ENCODE measurements at regions not wholly inside any gene's neighbourhood (a gene's known extent, or its start where the extent isn't known, plus 50 kb on each side); places are given as distances from the start of the nearest gene placed in this dataset.

GRCh38 chr2:198639580-198639979 lies 818.2 kb downstream of the SATB2 start:
- H3K9me3 ChIP-seq (ENCODE audit: low read length) = no peaks in the 10 kb centered on the region
- H3K9me2 ChIP-seq (replicated peaks; ENCODE audit: low read length) = no peaks in the 10 kb centered on the region
- H3F3A ChIP-seq (ENCODE audit: low read length, unreplicated experiment) = no peaks in the 10 kb centered on the region
- H3K9ac ChIP-seq (ENCODE audit: low read length) = no peak overlapping the region
- ChIA-PET POLR2A (ENCODE audit: unreplicated experiment) (no interaction called here), CTCF (no interaction called here)
- H2AFZ ChIP-seq (ENCODE audit: low read length) = no peak overlapping the region
- no peaks in the 10 kb centered on the region for H3K4me1 ChIP-seq (ENCODE audit: insufficient read depth, low read length)
- H3K27me3 ChIP-seq (ENCODE audit: low read length) = no peaks in the 10 kb centered on the region
- intact Hi-C loops (cut with micrococcal nuclease) = no loop called here
- no peaks in the 10 kb centered on the region for H4K20me1 ChIP-seq (ENCODE audit: low read length)
- no peak overlapping the region for H3K4me3 ChIP-seq (ENCODE audit: low read length)
- H3K27ac ChIP-seq (ENCODE audit: low read length) = no peak overlapping the region
- no peaks in the 10 kb centered on the region for H3K36me3 ChIP-seq (ENCODE audit: low read depth, low read length)
- no peak overlapping the region for H3K4me2 ChIP-seq (ENCODE audit: low read length)
- BruUV-seq (replicated peaks) = no TSS peak
- TF ChIP-seq EZH2 (IDR thresholded peaks at IDR 0.05; ENCODE audit: low read length, unreplicated experiment) (no peak), CTCF (conservative IDR thresholded peaks at IDR 0.05; ENCODE audit: low read depth, low read length) (no peak), EZH2phosphoT487 (IDR thresholded peaks at IDR 0.05; ENCODE audit: borderline replicate concordance, low read length) (no peak)
- no peaks in the 10 kb centered on the region for H3K79me2 ChIP-seq (ENCODE audit: low read length)
- no peak for ATAC-seq
- DNase-seq = no peak

- Histone ChIP-seq H3K4me1 (ENCODE audit: insufficient read depth, low read length) (no peaks in the 10 kb centered on the region), H3K79me2 (ENCODE audit: low read length) (no peaks in the 10 kb centered on the region), H4K20me1 (ENCODE audit: low read length) (no peaks in the 10 kb centered on the region), H2AFZ (ENCODE audit: low read length) (no peak overlapping the region), H3F3A (ENCODE audit: low read length, unreplicated experiment) (no peaks in the 10 kb centered on the region), H3K9me2 (replicated peaks; ENCODE audit: low read length) (no peaks in the 10 kb centered on the region), H3K4me2 (ENCODE audit: low read length) (no peak overlapping the region), H3K27ac (ENCODE audit: low read length) (no peak overlapping the region), H3K27me3 (ENCODE audit: low read length) (no peaks in the 10 kb centered on the region), H3K9me3 (ENCODE audit: low read length) (no peaks in the 10 kb centered on the region), H3K4me3 (ENCODE audit: low read length) (no peak overlapping the region), H3K9ac (ENCODE audit: low read length) (no peak overlapping the region), H3K36me3 (ENCODE audit: low read depth, low read length) (no peaks in the 10 kb centered on the region)
- ChIA-PET CTCF (no interaction called here), POLR2A (ENCODE audit: unreplicated experiment) (interaction anchor here (0.5 kb wide), 1 partner anchor 9 kb away, joined by 3 read pairs; no protein-coding TSS in a partner anchor)
- TF ChIP-seq EZH2phosphoT487 (IDR thresholded peaks at IDR 0.05; ENCODE audit: borderline replicate concordance, low read length) = no peak
- TF ChIP-seq EZH2 (IDR thresholded peaks at IDR 0.05; ENCODE audit: low read length, unreplicated experiment) = no peak
- TF ChIP-seq CTCF (conservative IDR thresholded peaks at IDR 0.05; ENCODE audit: low read depth, low read length) = no peak
- DNase-seq (no peak), ATAC-seq (no peak)
- intact Hi-C loops (cut with micrococcal nuclease) = no loop called here
- no TSS peak for BruUV-seq (replicated peaks)
These were observed 819.2 kb downstream of the SATB2 start for GRCh38 chr2:198638577-198638976.

GRCh38 chr2:198630384-198630783 lies 826.0 kb downstream of the PLCL1 start:
- BruUV-seq (replicated peaks) = no TSS peak
- Histone ChIP-seq H3K4me3 (ENCODE audit: low read length) (no peak overlapping the region), H4K20me1 (ENCODE audit: low read length) (no peaks in the 10 kb centered on the region), H2AFZ (ENCODE audit: low read length) (no peak overlapping the region), H3K9me2 (replicated peaks; ENCODE audit: low read length) (no peaks in the 10 kb centered on the region), H3F3A (ENCODE audit: low read length, unreplicated experiment) (no peaks in the 10 kb centered on the region), H3K36me3 (ENCODE audit: low read depth, low read length) (no peaks in the 10 kb centered on the region), H3K27me3 (ENCODE audit: low read length) (0 out of 2 replicates have a peak, but pooled peaks cover 20% of the 10 kb centered on the region), H3K4me1 (ENCODE audit: insufficient read depth, low read length) (no peaks in the 10 kb centered on the region), H3K9me3 (ENCODE audit: low read length) (no peaks in the 10 kb centered on the region), H3K79me2 (ENCODE audit: low read length) (no peaks in the 10 kb centered on the region), H3K4me2 (ENCODE audit: low read length) (no peak overlapping the region), H3K9ac (ENCODE audit: low read length) (no peak overlapping the region), H3K27ac (ENCODE audit: low read length) (no peak overlapping the region)
- intact Hi-C loops (cut with micrococcal nuclease) = no loop called here
- DNase-seq (no peak), ATAC-seq (no peak)
- POLR2A ChIA-PET (ENCODE audit: unreplicated experiment) = no interaction called here
- no peak for TF ChIP-seq CTCF (conservative IDR thresholded peaks at IDR 0.05; ENCODE audit: low read depth, low read length)
- no peak for TF ChIP-seq EZH2phosphoT487 (IDR thresholded peaks at IDR 0.05; ENCODE audit: borderline replicate concordance, low read length)
- no peak for TF ChIP-seq EZH2 (IDR thresholded peaks at IDR 0.05; ENCODE audit: low read length, unreplicated experiment)
- CTCF ChIA-PET = no interaction called here

Data from PC-3 (cell line).